Activated naive CD4-positive, alpha-beta T cell treated with anti-CD3 and anti-CD28 coated beads, Interleukin-2, amount 50 U/mL, for 24 hours (primary cell): ENCODE measurements at regions not wholly inside any gene's neighbourhood (a gene's known extent, or its start where the extent isn't known, plus 50 kb on each side); places are given as distances from the start of the nearest gene placed in this dataset.
A peak's percentile ranks its signal among the peaks of the same experiment; 100 is the strongest.

Experiments
- H3K27ac Mint-ChIP-seq: one replicate; pipeline ENCODE4 v1.8.0; 2021; ENCODE audit warnings: mild to moderate bottlenecking, mixed read lengths
- H3K27me3 Mint-ChIP-seq: one replicate; pipeline ENCODE4 v1.8.0; 2021; ENCODE audit warnings: mixed read lengths
- H3K36me3 Mint-ChIP-seq: one replicate; pipeline ENCODE4 v1.8.0; 2021; ENCODE audit warnings: mixed read lengths
- H3K4me1 Mint-ChIP-seq: one replicate; pipeline ENCODE4 v1.8.0; 2021; ENCODE audit warnings: mixed read lengths
- H3K4me3 Mint-ChIP-seq: one replicate; pipeline ENCODE4 v1.8.0; 2021; ENCODE audit warnings: mild to moderate bottlenecking, mixed read lengths
- H3K9me3 Mint-ChIP-seq: one replicate; pipeline ENCODE4 v1.8.0; 2021; ENCODE audit warnings: mixed read lengths

- Mint-ChIP-seq H3K36me3 (no peaks in the 10 kb centered on the region), H3K27me3 (no peaks in the 10 kb centered on the region), H3K27ac (no peak overlapping the region), H3K4me3 (no peak overlapping the region), H3K4me1 (peaks cover 18% of the 10 kb centered on the region), H3K9me3 (no peaks in the 10 kb centered on the region)
Observed at GRCh38 chr11:59267736-59268475, 55.2 kb upstream of the MPEG1 start.

- peak overlapping the region; percentile 52 for H3K27ac Mint-ChIP-seq
- H3K9me3 Mint-ChIP-seq: no peaks in the 10 kb centered on the region
- no peak overlapping the region for H3K4me3 Mint-ChIP-seq
Observed at GRCh38 chr11:59267196-59267595, 54.5 kb upstream of the MPEG1 start.

GRCh38 chr11:59266491-59266890 is 53.8 kb upstream of the MPEG1 start:
- Mint-ChIP-seq H3K9me3 (no peaks in the 10 kb centered on the region), H3K36me3 (no peaks in the 10 kb centered on the region), H3K27me3 (no peaks in the 10 kb centered on the region), H3K4me1 (peaks cover 5% of the 10 kb centered on the region), H3K4me3 (no peak overlapping the region), H3K27ac (no peak overlapping the region)

More at GRCh38 chr11:59267196-59267595, 54.5 kb upstream of the MPEG1 start:
- H3K27me3 Mint-ChIP-seq: no peaks in the 10 kb centered on the region
- H3K4me1 Mint-ChIP-seq: peaks cover 11% of the 10 kb centered on the region
- no peaks in the 10 kb centered on the region for H3K36me3 Mint-ChIP-seq

- H3K36me3 Mint-ChIP-seq: no peaks in the 10 kb centered on the region
- no peaks in the 10 kb centered on the region for H3K27me3 Mint-ChIP-seq
- H3K27ac Mint-ChIP-seq: no peak overlapping the region
- H3K4me3 Mint-ChIP-seq: no peak overlapping the region
- peaks cover 2% of the 10 kb centered on the region for H3K4me1 Mint-ChIP-seq
- H3K9me3 Mint-ChIP-seq: no peaks in the 10 kb centered on the region
Observed at GRCh38 chr11:59265735-59266134, 53.0 kb upstream of the MPEG1 start.

GRCh38 chr11:59264736-59265135 is 52.0 kb upstream of the MPEG1 start:
- H3K4me3 Mint-ChIP-seq: no peak overlapping the region
- no peak overlapping the region for H3K27ac Mint-ChIP-seq
- no peaks in the 10 kb centered on the region for H3K9me3 Mint-ChIP-seq
- no peaks in the 10 kb centered on the region for H3K27me3 Mint-ChIP-seq
- no peaks in the 10 kb centered on the region for H3K36me3 Mint-ChIP-seq
- H3K4me1 Mint-ChIP-seq: no peaks in the 10 kb centered on the region

- Mint-ChIP-seq H3K4me1 (no peaks in the 10 kb centered on the region), H3K27me3 (no peaks in the 10 kb centered on the region), H3K4me3 (no peak overlapping the region), H3K36me3 (no peaks in the 10 kb centered on the region), H3K9me3 (no peaks in the 10 kb centered on the region), H3K27ac (no peak overlapping the region)
Observed at GRCh38 chr11:59263225-59263894, 50.6 kb upstream of the MPEG1 start.
